ENCODE measurements at regions not wholly inside any gene's neighbourhood (a gene's known extent, or its start where the extent isn't known, plus 50 kb on each side); places are given as distances from the start of the nearest gene placed in this dataset.

- no peaks in the 10 kb centered on the region for H3F3A ChIP-seq (replicated peaks; ENCODE audit: low read depth)
- ATAC-seq: no peak
- H2AFZ ChIP-seq: no peak overlapping the region
- H3K27ac ChIP-seq (ENCODE audit: low read depth): no peak overlapping the region
- H3K4me2 ChIP-seq: no peak overlapping the region
- H3K4me3 Mint-ChIP-seq: no peak overlapping the region
- no peak overlapping the region for H3K27ac Mint-ChIP-seq
- DNase-seq (ENCODE audit: low spot score): no peak
- no peaks in the 10 kb centered on the region for H3K79me2 ChIP-seq (replicated peaks; ENCODE audit: insufficient read depth)
- no peaks in the 10 kb centered on the region for H3K9me3 Mint-ChIP-seq
- H3K9me2 ChIP-seq (ENCODE audit: insufficient read depth): no peaks in the 10 kb centered on the region
- no peaks in the 10 kb centered on the region for H3K27me3 Mint-ChIP-seq (ENCODE audit: insufficient read depth, low read depth, poor library complexity)
- H3K36me3 ChIP-seq (ENCODE audit: insufficient read depth): no peaks in the 10 kb centered on the region
- no peaks in the 10 kb centered on the region for H4K20me1 ChIP-seq (replicated peaks; ENCODE audit: insufficient read depth)
- no peaks in the 10 kb centered on the region for H3K4me1 Mint-ChIP-seq
- TF ChIP-seq CTCF (conservative IDR thresholded peaks at IDR 0.05; ENCODE audit: low read depth in 2 of 2) (no peak), CREB1 (CRISPR knock-in tag; IDR thresholded peaks at IDR 0.05; ENCODE audit: low read depth) (no peak), ZNF331 (CRISPR knock-in tag; IDR thresholded peaks at IDR 0.05; ENCODE audit: low read depth) (no peak), JUNB (IDR thresholded peaks at IDR 0.05; ENCODE audit: unreplicated experiment) (no peak), POLR2AphosphoS5 (IDR thresholded peaks at IDR 0.05; ENCODE audit: low read depth) (no peak), EZH2phosphoT487 (IDR thresholded peaks at IDR 0.05; ENCODE audit: unreplicated experiment) (no peak), EZH2 (IDR thresholded peaks at IDR 0.05; ENCODE audit: low read depth, unreplicated experiment) (no peak), ZNF462 (CRISPR knock-in tag; IDR thresholded peaks at IDR 0.05) (no peak), REST (IDR thresholded peaks at IDR 0.05; ENCODE audit: unreplicated experiment) (no peak), ETS1 (IDR thresholded peaks at IDR 0.05) (no peak)
- H3K36me3 Mint-ChIP-seq (ENCODE audit: low read depth): no peaks in the 10 kb centered on the region
- no peak overlapping the region for H3K4me3 ChIP-seq
- H3K27me3 ChIP-seq (ENCODE audit: insufficient read depth): no peaks in the 10 kb centered on the region
- H3K4me1 ChIP-seq (ENCODE audit: insufficient read depth): no peaks in the 10 kb centered on the region
Measured at GRCh38 chr13:59088716-59089115, 1075.0 kb downstream of the DIAPH3 start.

Data from GM23338 (cell line).